Uterus (tissue), 2 donors: ENCODE measurements at regions not wholly inside any gene's neighbourhood (a gene's known extent, or its start where the extent isn't known, plus 50 kb on each side); places are given as distances from the start of the nearest gene placed in this dataset.

Experiments used
- CTCF ChIP-seq, 4 experiments: fragments of 200-600 bp in 2 of 4; fragments of 450-650 bp in 2 of 4; sonication (generic) in 2 of 4; IDR thresholded peaks; one replicate each; pipeline ENCODE4 v1.5.1; 2016 to 2019; ENCODE audit warnings: antibody characterized with exemption in 4 of 4, mild to moderate bottlenecking in 2 of 4, moderate library complexity in 1 of 4
- POLR2A ChIP-seq, 2 donors: fragments of 450-650 bp; IDR thresholded peaks; one replicate each; pipeline ENCODE4 v1.6.1; 2016; ENCODE audit warnings: antibody characterized with exemption in 2 of 2, mild to moderate bottlenecking in 1 of 2, moderate library complexity in 1 of 2

DNA sequence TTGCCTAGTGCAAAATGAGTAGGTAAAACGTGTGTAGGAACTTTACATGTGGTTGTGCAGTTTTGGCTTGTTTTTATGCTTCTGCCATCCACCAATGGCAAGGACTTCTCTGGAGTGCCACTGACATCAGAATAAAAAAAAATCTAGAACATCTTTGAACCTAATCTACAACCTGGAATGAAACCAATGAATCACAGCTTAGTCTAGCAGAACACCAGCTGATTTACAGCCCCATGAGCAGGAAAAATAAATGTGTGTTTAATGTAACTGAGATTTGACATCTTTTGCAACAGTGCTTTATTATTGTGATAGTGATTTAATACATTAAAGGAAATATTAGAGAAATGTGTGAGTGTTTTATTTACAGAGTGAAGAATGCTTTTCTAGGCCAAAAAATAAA is 995.1 kb downstream of the PCDH7 start:
- TF ChIP-seq CTCF (IDR thresholded peaks at IDR 0.05) (no peak), POLR2A (IDR thresholded peaks at IDR 0.05) (no peak)
